Lower leg skin (tissue), 4 donors: ENCODE measurements at regions not wholly inside any gene's neighbourhood (a gene's known extent, or its start where the extent isn't known, plus 50 kb on each side); places are given as distances from the start of the nearest gene placed in this dataset.

Source experiments
- DNase-seq, 2 donors: peaks; one replicate each; pipeline ENCODE4 v3.0.0-alpha.2; 2019; ENCODE audit warnings: low spot score in 2 of 2
- H3K4me3 ChIP-seq: fragments of 200-600 bp; sonication (generic); 2 replicates; pipeline ENCODE4 v1.5.1; 2017; ENCODE audit warnings: mild to moderate bottlenecking, low read depth; ENCODE audit not compliant: poor library complexity, severe bottlenecking
- POLR2A ChIP-seq, 2 donors: fragments of 450-650 bp; IDR thresholded peaks; one replicate each; pipeline ENCODE4 v1.6.1; 2016 to 2017; ENCODE audit warnings: antibody characterized with exemption in 2 of 2, mild to moderate bottlenecking in 1 of 2, moderate library complexity in 1 of 2
- WGBS, 2 donors: methylation state at CpG; one replicate each; pipeline ENCODE4 v1.1.5; 2018; 5-methylcytosine and 5-hydroxymethylcytosine counted together
- intact Hi-C: fragments of 100-400 bp; cut with DNase I; formaldehyde crosslinking; loops from one replicate; pipeline ENCODE4 v1.15.0; 2023; ENCODE audit warnings: low total_unique reads
- TF ChIP-seq, protein P1 (sequence below), 3 donors: fragments of 450-650 bp; IDR thresholded peaks; one replicate each; pipeline ENCODE4 v1.5.1; 2016; ENCODE audit warnings: antibody characterized with exemption in 3 of 3, mild to moderate bottlenecking in 3 of 3, moderate library complexity in 2 of 3

DNA sequence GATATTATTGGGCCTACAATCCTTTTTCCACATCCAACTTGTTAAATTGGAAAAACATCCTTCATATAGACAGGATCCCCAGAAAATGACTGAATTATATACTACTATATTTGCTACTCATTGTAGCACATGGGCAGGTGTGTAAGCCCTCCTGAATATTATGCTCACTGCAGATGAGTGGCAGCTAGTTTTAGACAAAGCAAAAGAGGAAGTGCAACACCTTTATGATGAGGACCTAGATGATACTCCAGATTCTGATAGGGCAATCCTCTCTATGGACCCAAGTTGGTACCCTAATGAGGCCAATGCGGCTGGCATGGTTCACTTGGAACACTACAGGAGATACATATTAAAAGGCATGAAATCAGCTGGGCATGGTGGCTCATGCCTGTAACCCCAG, 119.1 kb upstream of the PLCL2 start:
- intact Hi-C loops, result no loop called here
- WGBS, 2 donors, result 100% methylated on average over 1 of the region's 1 CpG

DNA sequence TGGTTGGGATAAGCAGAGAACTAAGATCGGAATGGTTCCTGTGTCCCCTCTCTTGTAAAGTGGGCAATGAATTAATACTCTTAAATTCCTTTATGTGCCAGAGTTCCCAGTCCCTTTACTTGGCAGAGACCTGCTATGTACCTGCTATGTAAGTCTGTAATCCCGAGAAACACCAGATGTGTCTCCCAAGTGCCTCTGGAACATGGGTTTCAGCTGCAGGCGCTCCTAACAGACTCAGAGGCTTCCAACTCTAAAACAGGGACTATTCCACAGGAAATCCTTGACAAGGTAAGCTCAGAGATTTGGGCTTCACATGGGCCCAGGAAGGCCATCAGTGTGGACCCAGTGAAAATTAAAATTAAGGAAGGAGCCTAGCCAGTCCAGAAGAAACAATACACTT, 117.7 kb upstream of the PLCL2 start:
- H3K4me3 ChIP-seq, result no peak overlapping the region
- intact Hi-C loops, result no loop called here
- WGBS, 2 donors, result 69 to 86% methylated on average over 3 of the region's 3 CpGs
- DNase-seq, result no peak
- no peak for TF ChIP-seq POLR2A (IDR thresholded peaks at IDR 0.05)
- TF ChIP-seq, protein P1, sequence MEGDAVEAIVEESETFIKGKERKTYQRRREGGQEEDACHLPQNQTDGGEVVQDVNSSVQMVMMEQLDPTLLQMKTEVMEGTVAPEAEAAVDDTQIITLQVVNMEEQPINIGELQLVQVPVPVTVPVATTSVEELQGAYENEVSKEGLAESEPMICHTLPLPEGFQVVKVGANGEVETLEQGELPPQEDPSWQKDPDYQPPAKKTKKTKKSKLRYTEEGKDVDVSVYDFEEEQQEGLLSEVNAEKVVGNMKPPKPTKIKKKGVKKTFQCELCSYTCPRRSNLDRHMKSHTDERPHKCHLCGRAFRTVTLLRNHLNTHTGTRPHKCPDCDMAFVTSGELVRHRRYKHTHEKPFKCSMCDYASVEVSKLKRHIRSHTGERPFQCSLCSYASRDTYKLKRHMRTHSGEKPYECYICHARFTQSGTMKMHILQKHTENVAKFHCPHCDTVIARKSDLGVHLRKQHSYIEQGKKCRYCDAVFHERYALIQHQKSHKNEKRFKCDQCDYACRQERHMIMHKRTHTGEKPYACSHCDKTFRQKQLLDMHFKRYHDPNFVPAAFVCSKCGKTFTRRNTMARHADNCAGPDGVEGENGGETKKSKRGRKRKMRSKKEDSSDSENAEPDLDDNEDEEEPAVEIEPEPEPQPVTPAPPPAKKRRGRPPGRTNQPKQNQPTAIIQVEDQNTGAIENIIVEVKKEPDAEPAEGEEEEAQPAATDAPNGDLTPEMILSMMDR (IDR thresholded peaks at IDR 0.05), result no peak

More for the DNA sequence above, 119.1 kb upstream of the PLCL2 start:
- no peak overlapping the region for H3K4me3 ChIP-seq
- TF ChIP-seq, protein P1 (IDR thresholded peaks at IDR 0.05), result no peak
- TF ChIP-seq POLR2A (IDR thresholded peaks at IDR 0.05), result no peak
- no peak for DNase-seq

DNA sequence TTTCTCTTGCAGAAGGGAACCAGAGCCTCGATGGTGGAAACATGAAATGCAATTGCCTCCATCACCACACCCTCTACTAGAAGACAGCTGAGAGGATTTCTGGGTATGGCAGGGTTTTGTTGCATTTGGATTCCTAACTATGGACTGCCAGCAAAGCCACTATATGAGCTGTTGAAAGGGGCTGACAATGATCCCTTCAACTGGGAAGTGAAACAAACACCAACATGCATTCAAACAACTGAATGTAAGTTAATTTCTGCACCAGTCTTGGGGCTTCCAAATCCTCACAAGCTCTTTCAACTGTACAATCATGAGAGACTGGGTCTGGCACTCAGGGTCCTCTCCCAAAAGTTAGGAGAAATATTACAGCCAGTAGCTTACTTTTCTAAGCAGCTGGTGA, 116.7 kb upstream of the PLCL2 start:
- no peak overlapping the region for H3K4me3 ChIP-seq
- intact Hi-C loops, result no loop called here
- DNase-seq, result no peak
- no peak for TF ChIP-seq POLR2A (IDR thresholded peaks at IDR 0.05)
- TF ChIP-seq, protein P1 (IDR thresholded peaks at IDR 0.05), result no peak
- WGBS, 2 donors, result 65 to 71% methylated on average over 1 of the region's 1 CpG

DNA sequence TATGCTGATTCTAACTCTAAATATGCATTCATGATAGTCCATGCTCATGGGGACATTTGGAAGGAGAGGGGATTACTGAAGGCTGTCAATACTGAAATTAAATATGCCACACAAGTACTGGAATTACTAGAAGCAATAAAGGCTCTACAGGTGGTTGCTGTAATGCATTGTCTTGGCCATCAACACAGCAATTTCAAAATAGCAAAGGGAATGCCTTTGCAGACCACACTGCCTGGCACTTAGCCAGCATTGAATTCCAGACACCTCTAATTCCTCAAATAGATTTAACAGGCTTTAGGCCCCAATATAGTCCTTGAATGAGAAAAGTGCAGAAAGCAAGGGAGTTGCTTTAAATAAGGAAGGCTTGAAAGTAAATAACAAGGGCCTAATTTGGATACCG, 115.8 kb upstream of the PLCL2 start:
- WGBS, 2 donors, result 86 to 87% methylated on average over 1 of the region's 1 CpG
- intact Hi-C loops, result no loop called here
- no peak for TF ChIP-seq POLR2A (IDR thresholded peaks at IDR 0.05)
- TF ChIP-seq, protein P1 (IDR thresholded peaks at IDR 0.05), result no peak
- no peak for DNase-seq
- no peak overlapping the region for H3K4me3 ChIP-seq

DNA sequence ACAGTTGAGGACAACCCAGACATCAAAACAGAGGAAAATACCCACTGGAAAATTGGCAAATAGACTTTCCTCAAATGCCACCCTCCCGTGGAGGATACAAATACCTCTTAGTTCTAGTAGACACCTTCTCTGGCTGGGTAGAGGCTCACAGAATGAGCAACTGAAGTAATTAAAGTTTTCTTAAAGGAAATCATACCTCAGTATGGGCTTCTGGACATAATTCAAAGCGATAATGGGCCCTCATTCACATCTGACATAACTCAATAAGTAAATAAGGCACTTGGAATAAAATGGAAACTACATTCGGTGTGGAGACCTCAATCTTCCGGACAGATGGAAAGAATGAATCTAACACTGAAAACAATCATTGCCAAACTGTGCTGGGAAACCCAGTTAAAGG, 115.2 kb upstream of the PLCL2 start:
- intact Hi-C loops, result no loop called here
- H3K4me3 ChIP-seq, result no peak overlapping the region
- 82% methylated on average over 4 of the region's 4 CpGs for WGBS, 2 donors
- no peak for TF ChIP-seq POLR2A (IDR thresholded peaks at IDR 0.05)
- TF ChIP-seq, protein P1 (IDR thresholded peaks at IDR 0.05), result no peak
- DNase-seq, result no peak

DNA sequence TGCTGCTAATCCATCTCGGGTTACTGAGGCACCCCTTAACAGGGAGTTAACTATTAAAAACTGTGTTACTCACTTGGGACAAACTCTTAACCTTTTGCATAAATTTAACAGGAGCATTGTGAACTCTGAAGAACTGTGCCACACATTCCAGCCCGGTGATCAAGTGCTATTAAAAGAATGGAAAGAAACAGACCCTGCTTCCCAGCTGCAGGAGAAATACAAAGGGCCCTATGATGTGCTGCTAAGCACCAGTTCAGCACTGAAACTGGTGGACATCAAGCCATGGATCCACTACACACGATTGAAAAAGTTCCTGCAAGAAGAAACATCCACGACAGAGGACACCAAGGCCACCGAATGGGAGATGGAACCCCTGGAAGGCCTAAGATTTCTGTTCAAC, 114.7 kb upstream of the PLCL2 start:
- TF ChIP-seq, protein P1 (IDR thresholded peaks at IDR 0.05), result no peak
- no peak for TF ChIP-seq POLR2A (IDR thresholded peaks at IDR 0.05)
- WGBS, 2 donors, result 70 to 78% methylated on average over 5 of the region's 5 CpGs
- intact Hi-C loops, result no loop called here
- H3K4me3 ChIP-seq, result no peak overlapping the region
- DNase-seq, result no peak
